ENCODE measurements at regions not wholly inside any gene's neighbourhood (a gene's known extent, or its start where the extent isn't known, plus 50 kb on each side); places are given as distances from the start of the nearest gene placed in this dataset.

GRCh38 chr4:138740816-138741745, 274.5 kb upstream of the NOCT start:
- H3K4me3 ChIP-seq (ENCODE audit: low read depth, low read length): no peak overlapping the region
- no peak for DNase-seq (ENCODE audit: low read depth)
- no peak for TF ChIP-seq CTCF (conservative IDR thresholded peaks at IDR 0.05; ENCODE audit: low read depth, low read length)

- TF ChIP-seq CTCF (conservative IDR thresholded peaks at IDR 0.05; ENCODE audit: low read depth, low read length): no peak
- no peak for DNase-seq (ENCODE audit: low read depth)
- no peak overlapping the region for H3K4me3 ChIP-seq (ENCODE audit: low read depth, low read length)
Observed at GRCh38 chr4:138736362-138736761, 279.2 kb upstream of the NOCT start.

- DNase-seq (ENCODE audit: low read depth): no peak
- TF ChIP-seq CTCF (conservative IDR thresholded peaks at IDR 0.05; ENCODE audit: low read depth, low read length): no peak
- no peak overlapping the region for H3K4me3 ChIP-seq (ENCODE audit: low read depth, low read length)
Observed at GRCh38 chr4:138734746-138735145, 280.8 kb upstream of the NOCT start.

- no peak overlapping the region for H3K4me3 ChIP-seq (ENCODE audit: low read depth, low read length)
- no peak for TF ChIP-seq CTCF (conservative IDR thresholded peaks at IDR 0.05; ENCODE audit: low read depth, low read length)
- no peak for DNase-seq (ENCODE audit: low read depth)
Observed at GRCh38 chr4:138728566-138728965, 287.0 kb upstream of the NOCT start.

GRCh38 chr4:138727731-138728130, 287.9 kb upstream of the NOCT start:
- no peak for DNase-seq (ENCODE audit: low read depth)
- no peak for TF ChIP-seq CTCF (conservative IDR thresholded peaks at IDR 0.05; ENCODE audit: low read depth, low read length)
- no peak overlapping the region for H3K4me3 ChIP-seq (ENCODE audit: low read depth, low read length)

GRCh38 chr4:138724530-138724929, 291.1 kb upstream of the NOCT start:
- TF ChIP-seq CTCF (conservative IDR thresholded peaks at IDR 0.05; ENCODE audit: low read depth, low read length): no peak
- H3K4me3 ChIP-seq (ENCODE audit: low read depth, low read length): no peak overlapping the region
- DNase-seq (ENCODE audit: low read depth): no peak

Measured in epithelial cell of proximal tubule (primary cell).